Peyer's patch (tissue), 4 donors: ENCODE measurements at regions not wholly inside any gene's neighbourhood (a gene's known extent, or its start where the extent isn't known, plus 50 kb on each side); places are given as distances from the start of the nearest gene placed in this dataset.

Experiments used
- DNase-seq, 3 donors: peaks; one replicate each; pipeline ENCODE4 v3.0.0-alpha.2; 2017 to 2019
- H3K27ac ChIP-seq, 4 donors: fragments of 200-600 bp; sonication (generic); one replicate each; pipeline ENCODE4 v1.5.1; 2016 to 2019
- H3K27me3 ChIP-seq, 2 donors: fragments of 200-600 bp; sonication (generic); one replicate each; pipeline ENCODE4 v1.5.1; 2019
- H3K36me3 ChIP-seq, 3 donors: fragments of 200-600 bp; sonication (generic); one replicate each; pipeline ENCODE4 v1.5.1; 2016 to 2019
- H3K4me1 ChIP-seq, 4 donors: fragments of 200-600 bp; sonication (generic); one replicate each; pipeline ENCODE4 v1.5.1; 2016 to 2019
- H3K4me3 ChIP-seq, 4 donors: fragments of 200-600 bp; sonication (generic); 1 replicate in 3 of 4; 2 replicates in 1 of 4; pipeline ENCODE4 v1.5.1; 2016 to 2019; ENCODE audit warnings: mild to moderate bottlenecking in 1 of 4
- H3K9me3 ChIP-seq, 4 donors: fragments of 200-600 bp; sonication (generic); one replicate each; pipeline ENCODE4 v1.5.1; 2016 to 2019; ENCODE audit warnings: mild to moderate bottlenecking in 1 of 4
- POLR2A ChIP-seq, 2 donors: fragments of 450-650 bp; IDR thresholded peaks; one replicate each; pipeline ENCODE4 v1.5.1; 2017; ENCODE audit warnings: antibody characterized with exemption in 2 of 2, mild to moderate bottlenecking in 2 of 2, moderate library complexity in 2 of 2
- TF ChIP-seq, protein P1 (sequence below), 6 experiments: fragments of 450-650 bp in 4 of 6; fragments of 200-600 bp in 2 of 6; sonication (generic) in 1 of 6; IDR thresholded peaks; one replicate each; pipeline ENCODE4 v1.5.1; 2017 to 2019; ENCODE audit warnings: antibody characterized with exemption in 6 of 6, mild to moderate bottlenecking in 3 of 6, moderate library complexity in 1 of 6

DNA sequence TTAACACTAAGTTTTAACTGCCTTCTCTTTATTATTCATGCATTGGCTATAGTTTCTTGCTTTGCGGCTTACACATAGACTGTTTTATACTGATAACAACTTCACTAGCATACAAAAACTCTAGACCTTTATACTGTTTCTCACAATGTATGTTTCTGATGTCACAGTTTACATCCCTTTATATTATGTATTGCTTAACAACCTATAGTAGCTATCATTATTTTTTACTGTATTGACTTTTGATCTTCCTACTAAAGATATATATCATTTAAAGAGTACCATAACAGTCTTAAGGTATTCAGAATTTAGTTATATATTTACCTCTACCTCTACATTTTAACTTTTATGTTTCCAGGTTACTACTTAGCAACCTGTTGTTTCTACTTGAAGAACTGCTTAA is 543.3 kb upstream of the ARGLU1 start:
- Histone ChIP-seq H3K4me3 (no peak overlapping the region), H3K9me3 (peaks cover 0 to 8% (median 0%) of the 10 kb centered on the region in 4 donors), H3K27ac (no peak overlapping the region), H3K27me3 (no peaks in the 10 kb centered on the region), H3K4me1 (no peaks in the 10 kb centered on the region), H3K36me3 (no peaks in the 10 kb centered on the region)
- no peak for DNase-seq
- TF ChIP-seq, protein P1, sequence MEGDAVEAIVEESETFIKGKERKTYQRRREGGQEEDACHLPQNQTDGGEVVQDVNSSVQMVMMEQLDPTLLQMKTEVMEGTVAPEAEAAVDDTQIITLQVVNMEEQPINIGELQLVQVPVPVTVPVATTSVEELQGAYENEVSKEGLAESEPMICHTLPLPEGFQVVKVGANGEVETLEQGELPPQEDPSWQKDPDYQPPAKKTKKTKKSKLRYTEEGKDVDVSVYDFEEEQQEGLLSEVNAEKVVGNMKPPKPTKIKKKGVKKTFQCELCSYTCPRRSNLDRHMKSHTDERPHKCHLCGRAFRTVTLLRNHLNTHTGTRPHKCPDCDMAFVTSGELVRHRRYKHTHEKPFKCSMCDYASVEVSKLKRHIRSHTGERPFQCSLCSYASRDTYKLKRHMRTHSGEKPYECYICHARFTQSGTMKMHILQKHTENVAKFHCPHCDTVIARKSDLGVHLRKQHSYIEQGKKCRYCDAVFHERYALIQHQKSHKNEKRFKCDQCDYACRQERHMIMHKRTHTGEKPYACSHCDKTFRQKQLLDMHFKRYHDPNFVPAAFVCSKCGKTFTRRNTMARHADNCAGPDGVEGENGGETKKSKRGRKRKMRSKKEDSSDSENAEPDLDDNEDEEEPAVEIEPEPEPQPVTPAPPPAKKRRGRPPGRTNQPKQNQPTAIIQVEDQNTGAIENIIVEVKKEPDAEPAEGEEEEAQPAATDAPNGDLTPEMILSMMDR (IDR thresholded peaks at IDR 0.05), result no peak
- TF ChIP-seq POLR2A (IDR thresholded peaks at IDR 0.05), result no peak

DNA sequence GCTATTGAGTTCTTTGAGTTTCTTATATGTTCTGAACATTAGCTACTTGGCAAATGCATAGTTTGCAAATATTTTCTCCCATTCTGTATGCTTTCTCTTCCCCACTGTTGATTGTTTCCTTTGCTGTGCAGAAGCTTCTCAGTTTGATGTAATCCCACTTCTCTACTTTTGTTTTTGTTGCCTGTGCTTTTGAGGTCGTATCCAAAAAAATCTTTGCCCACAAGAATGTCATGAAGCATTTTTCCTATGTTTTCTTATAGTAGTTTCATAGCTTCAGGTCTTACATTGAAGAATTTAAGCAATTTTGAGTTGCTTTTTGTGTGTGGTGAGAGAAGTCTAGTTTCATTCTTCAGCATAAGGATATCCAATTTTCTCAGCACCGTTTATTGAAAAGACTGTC is 536.7 kb upstream of the ARGLU1 start:
- TF ChIP-seq, protein P1 (IDR thresholded peaks at IDR 0.05), result no peak
- no peak for TF ChIP-seq POLR2A (IDR thresholded peaks at IDR 0.05)
- H3K4me1 ChIP-seq, result no peaks in the 10 kb centered on the region
- H3K27ac ChIP-seq, result no peak overlapping the region
- DNase-seq, result no peak
- no peaks in the 10 kb centered on the region for H3K27me3 ChIP-seq
- peaks cover 0 to 8% (median 0%) of the 10 kb centered on the region in 4 donors for H3K9me3 ChIP-seq
- no peak overlapping the region for H3K4me3 ChIP-seq
- no peaks in the 10 kb centered on the region for H3K36me3 ChIP-seq

DNA sequence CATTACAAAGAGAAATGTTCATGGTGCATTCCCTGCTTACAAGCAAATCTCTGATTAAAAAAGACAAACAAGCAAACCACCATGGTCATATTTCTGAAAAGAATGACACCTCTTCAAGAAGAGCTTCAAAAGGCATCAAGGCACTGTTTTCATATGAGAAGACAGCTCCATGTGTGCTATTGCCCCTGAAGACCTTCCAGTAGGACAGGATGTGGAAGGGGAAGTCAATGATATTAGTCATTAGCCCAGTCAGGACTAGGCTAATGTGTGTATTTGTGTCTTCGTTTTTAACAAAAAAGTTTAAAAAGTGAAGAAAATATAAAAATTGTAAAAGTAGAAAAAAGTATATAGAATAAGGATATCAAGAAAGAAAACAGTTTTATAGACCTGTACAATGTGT is 534.7 kb upstream of the ARGLU1 start:
- no peak overlapping the region for H3K27ac ChIP-seq
- no peak overlapping the region for H3K4me3 ChIP-seq
- no peaks in the 10 kb centered on the region for H3K9me3 ChIP-seq
- no peaks in the 10 kb centered on the region for H3K27me3 ChIP-seq
- H3K36me3 ChIP-seq, result no peaks in the 10 kb centered on the region
- no peak for DNase-seq
- TF ChIP-seq POLR2A (IDR thresholded peaks at IDR 0.05), result no peak
- TF ChIP-seq, protein P1 (IDR thresholded peaks at IDR 0.05), result no peak
- H3K4me1 ChIP-seq, result no peaks in the 10 kb centered on the region

DNA sequence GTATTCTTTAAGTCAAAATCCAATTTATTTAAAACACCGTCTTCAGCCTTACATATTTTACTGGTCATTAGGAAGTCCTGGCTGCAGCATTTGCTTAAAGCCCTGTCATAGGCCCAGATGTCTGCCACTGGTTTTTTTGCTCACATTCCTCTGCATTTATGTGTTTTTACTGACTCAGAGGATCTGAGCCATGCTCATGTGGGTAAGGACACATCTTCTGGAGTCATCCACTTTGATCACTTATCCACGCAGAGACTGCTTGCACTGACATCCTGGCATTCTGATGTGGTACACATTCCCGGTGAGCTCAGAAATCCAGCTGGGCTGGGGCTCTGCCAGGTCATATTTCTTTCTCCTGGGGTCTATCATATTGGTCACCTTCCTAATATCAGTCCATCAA is 531.7 kb upstream of the ARGLU1 start:
- no peaks in the 10 kb centered on the region for H3K36me3 ChIP-seq
- TF ChIP-seq, protein P1 (IDR thresholded peaks at IDR 0.05), result no peak
- TF ChIP-seq POLR2A (IDR thresholded peaks at IDR 0.05), result no peak
- no peak for DNase-seq
- H3K27me3 ChIP-seq, result no peaks in the 10 kb centered on the region
- no peak overlapping the region for H3K27ac ChIP-seq
- no peaks in the 10 kb centered on the region for H3K9me3 ChIP-seq
- no peak overlapping the region for H3K4me3 ChIP-seq
- no peaks in the 10 kb centered on the region for H3K4me1 ChIP-seq

DNA sequence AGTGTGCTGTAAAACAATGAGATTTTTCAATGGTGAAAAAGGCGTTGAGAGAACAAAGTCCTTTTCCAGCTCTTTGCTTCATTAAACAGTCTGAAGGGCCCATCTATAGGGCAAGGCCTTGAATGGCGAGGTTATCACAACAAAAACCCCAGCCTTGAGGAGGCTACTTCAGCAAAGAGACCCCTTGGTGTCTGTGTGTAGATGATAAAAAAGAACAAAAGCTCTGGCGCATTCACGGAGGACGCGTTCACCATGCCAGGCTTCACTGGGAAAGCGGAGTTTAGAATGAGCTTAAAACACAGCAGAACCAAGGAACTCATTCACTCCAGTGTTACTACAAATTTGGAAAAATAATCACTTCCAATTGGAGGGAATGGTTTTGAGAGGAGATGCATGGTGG is 530.0 kb upstream of the ARGLU1 start:
- Histone ChIP-seq H3K27me3 (no peaks in the 10 kb centered on the region), H3K4me1 (no peaks in the 10 kb centered on the region)
- no peak for TF ChIP-seq POLR2A (IDR thresholded peaks at IDR 0.05)
- TF ChIP-seq, protein P1 (IDR thresholded peaks at IDR 0.05), result no peak

DNA sequence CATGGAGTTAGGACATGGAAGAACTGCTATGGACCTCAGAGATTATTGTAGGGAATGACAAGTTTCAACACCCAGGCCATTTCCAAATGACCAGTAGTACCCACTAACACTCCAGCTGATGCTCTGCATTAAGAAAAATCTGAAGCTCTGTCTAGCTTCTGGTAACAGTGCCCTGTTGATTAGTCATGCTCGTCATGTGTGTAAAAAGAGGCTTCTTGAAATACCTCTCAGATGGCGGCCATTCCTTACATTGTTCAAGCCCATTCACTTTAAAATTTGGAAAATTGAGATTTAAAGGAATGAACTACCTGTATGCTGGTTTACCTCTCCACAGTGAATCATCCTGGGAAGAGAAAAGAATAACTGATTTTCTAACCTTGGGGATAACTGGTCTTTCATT is 527.9 kb upstream of the ARGLU1 start:
- no peaks in the 10 kb centered on the region for H3K9me3 ChIP-seq
- no peak overlapping the region for H3K4me3 ChIP-seq
- no peaks in the 10 kb centered on the region for H3K4me1 ChIP-seq
- H3K27ac ChIP-seq, result no peak overlapping the region
- DNase-seq, result no peak
- H3K36me3 ChIP-seq, result no peaks in the 10 kb centered on the region
- TF ChIP-seq POLR2A (IDR thresholded peaks at IDR 0.05), result no peak
- TF ChIP-seq, protein P1 (IDR thresholded peaks at IDR 0.05), result no peak
- H3K27me3 ChIP-seq, result no peaks in the 10 kb centered on the region

More for the DNA sequence above, 530.0 kb upstream of the ARGLU1 start:
- H3K36me3 ChIP-seq, result no peaks in the 10 kb centered on the region
- H3K4me3 ChIP-seq, result no peak overlapping the region
- no peak for DNase-seq
- H3K27ac ChIP-seq, result no peak overlapping the region
- H3K9me3 ChIP-seq, result no peaks in the 10 kb centered on the region
